NCI-H82 treated with DMSO at 0.1 percent for 48 hours (cell line): ENCODE measurements at regions not wholly inside any gene's neighbourhood (a gene's known extent, or its start where the extent isn't known, plus 50 kb on each side); places are given as distances from the start of the nearest gene placed in this dataset.
"Not testable (repeated sequence)": the region's sequence is repeated elsewhere in the genome, so short reads cannot be mapped to it uniquely, and the experiment has no call there.

Source experiments
- DNase-seq: peaks from one replicate; lab custom pipeline; 2025; ENCODE audit not compliant: unreplicated experiment; lab: John Stamatoyannopoulos, UW

GRCh38 chrX:129361576-129361975 lies 161.7 kb downstream of the SMARCA1 start:
- DNase-seq: no peak

GRCh38 chrX:129360175-129360574 lies 163.1 kb downstream of the SMARCA1 start:
- DNase-seq: peak; percentile 37

GRCh38 chrX:129359269-129359668 lies 164.0 kb downstream of the SMARCA1 start:
- DNase-seq: no peak

- DNase-seq: not testable (repeated sequence)
Observed at GRCh38 chrX:129357428-129357827, 165.9 kb downstream of the SMARCA1 start.

- DNase-seq: no peak
Observed at GRCh38 chrX:129347291-129347690, 176.0 kb downstream of the SMARCA1 start.

GRCh38 chrX:129346574-129346973 lies 176.7 kb downstream of the SMARCA1 start:
- no peak for DNase-seq

- DNase-seq: not testable (repeated sequence)
Observed at GRCh38 chrX:129337264-129337663, 186.0 kb downstream of the SMARCA1 start.

- no peak for DNase-seq
Observed at GRCh38 chrX:129323115-129323514, 200.2 kb downstream of the SMARCA1 start.

GRCh38 chrX:129318375-129318774 lies 204.9 kb downstream of the SMARCA1 start:
- DNase-seq: peak; percentile 11

GRCh38 chrX:129316461-129316860 lies 206.8 kb downstream of the SMARCA1 start:
- DNase-seq: peak; percentile 69

GRCh38 chrX:129310000-129310399 lies 213.3 kb downstream of the SMARCA1 start:
- no peak for DNase-seq

GRCh38 chrX:129262912-129263311 lies 260.4 kb downstream of the SMARCA1 start:
- peak; percentile 42 for DNase-seq

- DNase-seq: not testable (repeated sequence)
Observed at GRCh38 chrX:129255516-129255915, 267.8 kb downstream of the SMARCA1 start.

GRCh38 chrX:129249563-129249962 lies 273.7 kb downstream of the SMARCA1 start:
- no peak for DNase-seq

GRCh38 chrX:129247642-129248041 lies 275.6 kb downstream of the SMARCA1 start:
- DNase-seq: peak; percentile 77

- no peak for DNase-seq
Observed at GRCh38 chrX:129239371-129239770, 283.9 kb downstream of the SMARCA1 start.

GRCh38 chrX:129238011-129238410 lies 285.3 kb downstream of the SMARCA1 start:
- no peak for DNase-seq

- DNase-seq: no peak
Observed at GRCh38 chrX:129235903-129236302, 287.4 kb downstream of the SMARCA1 start.

- DNase-seq: no peak
Observed at GRCh38 chrX:129233786-129234185, 289.5 kb downstream of the SMARCA1 start.

- no peak for DNase-seq
Observed at GRCh38 chrX:129230850-129231512, 292.3 kb downstream of the SMARCA1 start.

- DNase-seq: no peak
Observed at GRCh38 chrX:129230168-129230567, 293.1 kb downstream of the SMARCA1 start.

GRCh38 chrX:129227366-129227765 lies 295.9 kb downstream of the SMARCA1 start:
- no peak for DNase-seq

- DNase-seq: no peak
Observed at GRCh38 chrX:129193357-129193756, 329.9 kb downstream of the SMARCA1 start.
